ENCODE measurements at regions not wholly inside any gene's neighbourhood (a gene's known extent, or its start where the extent isn't known, plus 50 kb on each side); places are given as distances from the start of the nearest gene placed in this dataset.

DNA sequence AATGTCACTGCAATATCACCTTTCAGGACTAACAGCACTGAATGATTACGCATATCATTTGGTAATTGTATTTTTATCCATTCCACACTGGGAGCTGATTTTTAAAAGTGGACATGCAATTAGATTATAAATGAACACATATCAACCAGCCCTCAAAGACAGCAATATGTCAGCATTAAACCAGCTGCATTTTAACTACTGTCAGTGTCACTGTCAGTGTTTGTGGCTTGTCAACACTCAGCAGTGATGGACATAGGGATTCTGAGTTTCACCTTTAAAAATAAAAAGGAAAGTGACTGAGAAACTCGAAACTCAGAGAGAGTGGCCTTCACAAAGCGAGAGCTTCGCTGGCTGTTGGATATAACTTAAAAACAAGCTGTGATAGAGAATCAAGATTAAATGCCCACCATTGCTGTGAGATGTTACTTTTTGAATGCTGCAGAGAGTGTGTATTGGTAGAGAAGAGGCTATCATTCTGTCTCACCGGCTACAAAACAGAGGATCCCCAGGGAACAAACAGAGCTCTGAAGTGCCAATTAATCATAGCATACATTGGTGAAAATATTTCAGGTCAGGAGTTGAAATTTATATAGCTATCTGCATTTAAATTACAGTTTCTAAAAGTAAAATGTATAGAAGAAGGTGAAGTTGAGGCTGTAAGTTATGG is 635.8 kb downstream of the SQOR start:
- no peak for TF ChIP-seq CTCF (IDR thresholded peaks at IDR 0.05; ENCODE audit: low read depth, low read length)
- H3K4me3 ChIP-seq (ENCODE audit: low read depth, low read length) = no peak overlapping the region

GRCh38 chr15:46275701-46276100 is 640.9 kb downstream of the SQOR start:
- no peak for TF ChIP-seq CTCF (IDR thresholded peaks at IDR 0.05; ENCODE audit: low read depth, low read length)

DNA sequence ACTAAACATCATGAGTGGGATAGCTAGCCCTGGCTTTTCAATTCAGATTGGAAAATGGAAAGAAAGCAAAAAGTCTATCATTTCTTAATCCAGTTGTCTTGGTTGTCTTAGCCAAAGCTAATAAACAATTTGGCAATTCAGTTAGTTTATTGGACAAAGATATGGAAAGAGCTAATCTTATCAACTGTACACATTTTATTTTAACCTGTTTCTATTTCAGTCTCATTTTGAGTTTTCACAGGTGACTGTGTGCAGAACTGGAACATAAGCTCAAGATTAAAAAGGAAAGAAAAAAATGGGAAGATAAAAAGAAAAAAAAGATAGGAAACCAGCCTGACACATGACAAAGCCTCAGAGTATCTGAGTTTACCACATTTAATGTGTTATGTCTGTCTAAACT is 642.6 kb downstream of the SQOR start:
- TF ChIP-seq CTCF (IDR thresholded peaks at IDR 0.05; ENCODE audit: low read depth, low read length) = no peak
- H3K4me3 ChIP-seq (ENCODE audit: low read depth, low read length) = no peak overlapping the region

More at GRCh38 chr15:46275701-46276100, 640.9 kb downstream of the SQOR start:
- no peak overlapping the region for H3K4me3 ChIP-seq (ENCODE audit: low read depth, low read length)

- H3K4me3 ChIP-seq (ENCODE audit: low read depth, low read length) = no peak overlapping the region
- no peak for TF ChIP-seq CTCF (IDR thresholded peaks at IDR 0.05; ENCODE audit: low read depth, low read length)
Observed at GRCh38 chr15:46278062-46278461, 643.2 kb downstream of the SQOR start.

- H3K4me3 ChIP-seq (ENCODE audit: low read depth, low read length) = no peak overlapping the region
- TF ChIP-seq CTCF (IDR thresholded peaks at IDR 0.05; ENCODE audit: low read depth, low read length) = no peak
Observed at GRCh38 chr15:46278486-46279090, 643.8 kb downstream of the SQOR start.

DNA sequence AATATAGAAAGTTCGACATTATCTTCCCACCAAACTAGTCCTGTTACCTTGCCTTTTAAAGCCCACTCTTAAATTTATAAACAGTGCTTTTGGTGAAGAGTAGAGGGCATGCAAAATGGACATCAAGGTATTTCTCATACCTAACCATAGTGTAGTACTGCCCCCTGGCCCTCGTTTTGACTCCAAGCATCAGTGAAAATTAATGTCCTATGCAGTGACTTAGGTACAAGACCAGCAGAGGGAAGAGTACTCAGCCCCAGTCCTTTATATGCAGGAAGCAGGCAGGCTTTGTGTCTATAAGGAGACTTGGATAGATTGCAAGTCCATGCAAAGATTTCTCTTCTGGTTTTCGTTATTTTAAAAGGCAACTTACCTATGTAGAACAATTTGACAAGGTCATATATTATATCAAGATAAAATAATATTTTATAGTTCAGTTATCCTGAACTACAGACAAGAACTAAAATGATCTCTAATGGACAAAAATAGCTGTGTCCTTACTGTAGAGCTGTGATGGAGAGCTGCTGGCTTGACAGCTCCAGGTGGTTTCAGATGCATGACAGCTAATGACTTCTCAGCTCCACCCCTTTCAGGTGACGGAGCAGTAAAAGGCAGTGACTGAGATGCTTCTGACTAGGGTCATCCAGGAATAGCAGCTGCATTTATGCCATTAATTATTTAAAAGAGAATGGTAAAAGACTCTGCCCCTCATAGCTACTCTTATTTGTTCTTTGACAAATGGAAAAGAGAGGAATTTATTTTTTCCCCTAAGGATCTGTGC is 646.1 kb downstream of the SQOR start:
- no peak for TF ChIP-seq CTCF (IDR thresholded peaks at IDR 0.05; ENCODE audit: low read depth, low read length)
- H3K4me3 ChIP-seq (ENCODE audit: low read depth, low read length) = no peak overlapping the region

DNA sequence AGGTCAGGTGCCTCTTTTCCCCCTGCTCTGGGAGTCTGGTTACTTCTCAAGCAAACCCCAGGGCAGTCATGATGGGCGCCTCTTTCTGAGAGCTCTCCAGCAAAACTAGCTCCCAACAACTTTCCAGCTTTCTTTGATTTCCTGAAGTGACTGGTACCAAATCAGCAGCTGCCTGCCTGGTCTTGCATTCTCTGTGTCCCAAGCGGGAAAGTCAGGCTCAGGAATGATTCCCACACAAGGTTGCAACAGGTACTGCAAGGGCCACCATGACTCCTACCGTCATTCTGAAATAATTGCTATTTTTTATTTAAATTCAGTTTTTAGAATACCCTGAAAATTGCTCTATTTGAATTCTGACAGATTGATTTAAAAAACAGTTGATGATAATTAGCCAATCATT is 658.7 kb downstream of the SQOR start:
- TF ChIP-seq CTCF (IDR thresholded peaks at IDR 0.05; ENCODE audit: low read depth, low read length) = no peak
- H3K4me3 ChIP-seq (ENCODE audit: low read depth, low read length) = no peak overlapping the region

Data from WI38 (cell line).